NCI-H2171 treated with DMSO at 0.1 percent for 48 hours (cell line): ENCODE measurements at regions not wholly inside any gene's neighbourhood (a gene's known extent, or its start where the extent isn't known, plus 50 kb on each side); places are given as distances from the start of the nearest gene placed in this dataset.
A peak's percentile ranks its signal among the peaks of the same experiment; 100 is the strongest.

Source experiments
- DNase-seq: peaks from one replicate; lab custom pipeline; 2025; lab: John Stamatoyannopoulos, UW

DNA sequence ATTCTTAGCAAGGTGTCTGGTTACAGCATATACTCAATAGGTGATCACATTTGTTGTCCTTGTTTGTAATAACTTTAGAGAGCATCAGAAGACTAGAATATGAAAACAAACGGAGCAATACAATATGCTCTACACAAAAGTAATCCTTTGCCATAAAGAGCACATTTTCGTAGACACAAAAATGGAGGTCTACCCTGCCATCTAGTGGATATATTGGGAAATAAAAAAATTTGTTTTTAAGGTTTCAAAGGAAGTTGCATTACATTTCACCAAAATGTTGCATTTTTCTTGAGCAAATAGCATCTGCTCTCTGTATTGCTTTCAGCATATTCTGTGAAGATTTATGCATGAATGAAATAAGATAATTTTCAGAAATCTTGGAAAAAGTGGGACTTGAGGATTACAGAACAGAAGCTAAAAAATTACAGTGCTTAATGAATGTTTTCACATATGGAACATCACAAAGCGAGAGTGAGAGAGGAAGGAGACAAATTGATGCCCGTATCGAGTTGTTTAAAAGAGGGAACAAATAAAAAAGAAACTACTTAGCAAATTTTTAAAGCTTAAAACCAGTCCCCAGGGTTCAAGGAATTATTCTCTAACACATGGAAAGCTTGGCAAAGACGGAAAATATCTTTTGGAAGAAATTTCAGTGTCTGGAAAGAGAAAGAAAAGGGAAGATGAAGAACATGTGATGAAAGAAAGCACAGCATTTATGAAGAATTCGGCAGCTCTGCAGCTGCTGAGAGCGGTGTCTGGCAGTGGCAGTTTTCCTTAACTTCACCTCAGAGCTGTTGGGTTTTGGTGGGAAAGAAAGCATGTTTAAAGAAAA, 390.1 kb downstream of the ANKRD50 start:
- DNase-seq, result peak; percentile 23

DNA sequence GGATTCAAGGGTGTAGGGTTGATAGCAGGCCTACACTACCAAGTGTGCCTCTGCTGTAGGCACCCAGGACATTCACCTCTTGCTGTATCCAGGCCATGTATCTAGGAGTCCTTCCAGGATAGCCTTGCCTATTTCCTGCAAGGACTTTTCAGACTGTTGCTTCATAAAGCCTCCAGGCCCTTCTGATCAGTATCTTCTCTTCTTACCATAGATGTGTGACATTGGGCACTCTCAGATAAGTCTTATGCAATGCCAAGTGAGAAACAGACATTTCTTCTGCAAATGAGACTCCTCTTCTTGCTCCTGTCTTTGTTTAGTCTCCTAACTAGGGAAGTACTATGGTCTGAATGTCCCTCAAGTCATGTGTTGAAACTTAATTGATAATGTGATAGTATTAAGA, 386.8 kb downstream of the ANKRD50 start:
- DNase-seq, result no peak

DNA sequence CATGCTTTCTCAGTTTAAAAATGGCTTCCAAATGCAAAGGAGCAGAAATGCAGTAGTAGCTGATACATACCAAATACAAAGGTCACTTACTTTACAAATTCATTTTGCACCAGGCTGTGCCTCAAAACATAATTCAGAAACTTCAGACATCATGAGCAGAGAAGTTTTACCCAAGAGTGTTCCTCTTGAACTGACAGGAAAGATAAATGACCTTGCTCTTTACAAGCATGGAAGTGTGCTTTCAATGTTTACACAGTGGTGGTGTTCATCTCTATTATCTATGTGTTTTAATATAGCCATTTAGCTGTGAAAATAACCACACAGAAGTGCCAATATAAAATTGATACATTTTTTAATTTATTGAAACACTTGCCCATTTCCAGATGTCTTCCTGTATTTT, 383.4 kb downstream of the ANKRD50 start:
- no peak for DNase-seq

DNA sequence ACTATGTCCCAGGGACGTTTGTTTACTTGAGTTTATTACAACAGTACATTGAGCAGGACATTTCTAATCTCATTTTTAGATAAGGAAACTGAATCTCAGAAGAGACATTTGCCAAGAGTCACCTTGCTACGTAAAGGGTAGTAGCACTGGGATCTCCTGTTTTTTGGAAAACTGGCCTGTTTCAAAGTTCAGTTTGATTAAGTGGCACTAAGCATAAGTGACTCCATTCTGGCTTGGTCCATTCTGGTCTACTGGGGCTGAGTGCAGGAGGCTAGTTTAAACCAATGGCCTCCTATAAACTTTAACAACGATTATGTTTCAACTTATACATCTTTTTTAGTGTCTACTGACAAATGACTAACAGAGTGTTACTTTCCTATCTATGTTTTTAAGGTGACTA, 382.5 kb downstream of the ANKRD50 start:
- DNase-seq, result no peak

DNA sequence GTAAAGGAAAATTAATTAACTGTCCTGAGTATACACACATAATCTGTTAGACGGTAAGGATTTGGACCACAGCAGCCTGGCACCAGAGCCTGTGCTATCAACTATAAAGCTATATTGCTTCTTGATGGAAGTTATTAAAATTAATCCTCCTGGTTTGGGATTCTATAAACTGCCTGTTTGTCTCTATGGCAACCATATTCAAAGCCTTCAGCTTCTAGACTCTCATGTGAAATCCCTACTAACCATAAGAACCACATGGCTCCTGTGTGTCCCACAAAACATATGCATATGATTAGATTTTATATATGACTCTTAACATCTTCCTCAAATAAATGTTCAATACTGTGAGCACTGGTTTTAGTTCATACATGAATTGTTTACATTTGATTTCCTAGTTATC, 380.8 kb downstream of the ANKRD50 start:
- no peak for DNase-seq

DNA sequence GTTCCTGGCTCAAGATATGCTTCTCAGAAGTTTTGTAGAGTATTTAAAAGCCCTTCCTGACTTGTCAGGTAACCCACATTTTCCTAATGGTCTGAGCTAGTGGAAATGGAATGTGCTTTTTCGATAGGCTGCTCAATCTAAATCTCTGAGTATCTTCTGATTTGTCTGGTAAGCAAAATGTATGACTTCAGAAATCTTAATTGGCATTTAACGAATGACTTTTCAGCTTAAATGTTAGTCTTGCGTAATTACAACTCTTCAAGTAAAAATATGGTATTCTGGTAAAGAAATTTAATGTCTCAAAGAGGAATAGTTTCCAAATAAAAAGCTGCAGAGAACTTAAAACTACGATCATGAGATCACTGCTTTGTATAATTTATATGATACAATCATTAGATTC, 379.1 kb downstream of the ANKRD50 start:
- DNase-seq, result no peak

DNA sequence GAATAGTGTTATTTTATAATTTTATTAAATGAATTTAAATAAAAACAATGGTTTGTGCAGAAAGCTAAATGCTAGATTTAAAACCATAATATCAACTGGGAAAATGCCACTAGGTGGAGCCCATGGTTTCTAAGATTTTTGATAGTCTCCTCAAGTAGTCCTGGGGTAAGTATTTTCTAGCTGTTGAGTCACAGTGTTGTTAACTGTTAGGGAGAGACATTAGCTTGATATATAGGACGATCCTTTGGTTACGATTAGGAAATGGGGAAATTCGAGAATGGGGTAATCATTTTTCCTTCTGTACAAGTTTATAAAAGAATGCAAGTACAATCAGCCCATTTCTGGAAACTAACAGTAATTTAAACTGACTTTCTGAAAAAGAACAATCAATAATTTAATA, 378.4 kb downstream of the ANKRD50 start:
- DNase-seq, result peak; percentile 39

DNA sequence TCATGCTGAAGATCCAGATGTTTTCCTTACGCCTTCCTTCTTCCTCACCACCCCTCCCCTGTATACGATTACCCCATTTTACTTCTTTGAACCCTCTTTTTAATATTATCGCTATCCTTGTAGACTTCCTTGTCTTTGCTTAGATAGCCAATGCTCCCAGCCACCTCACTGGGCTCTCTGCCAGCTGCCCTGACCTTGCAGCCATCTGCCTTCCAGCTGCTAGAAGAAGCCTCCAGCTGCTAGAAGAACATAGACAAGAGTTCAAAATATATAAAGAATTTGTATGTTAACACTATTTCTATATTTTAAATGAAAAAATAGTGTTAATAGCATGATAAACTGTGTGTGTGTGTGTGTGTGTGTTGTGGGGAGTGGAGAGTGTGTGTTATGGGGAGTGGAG, 374.7 kb downstream of the ANKRD50 start:
- DNase-seq, result no peak

DNA sequence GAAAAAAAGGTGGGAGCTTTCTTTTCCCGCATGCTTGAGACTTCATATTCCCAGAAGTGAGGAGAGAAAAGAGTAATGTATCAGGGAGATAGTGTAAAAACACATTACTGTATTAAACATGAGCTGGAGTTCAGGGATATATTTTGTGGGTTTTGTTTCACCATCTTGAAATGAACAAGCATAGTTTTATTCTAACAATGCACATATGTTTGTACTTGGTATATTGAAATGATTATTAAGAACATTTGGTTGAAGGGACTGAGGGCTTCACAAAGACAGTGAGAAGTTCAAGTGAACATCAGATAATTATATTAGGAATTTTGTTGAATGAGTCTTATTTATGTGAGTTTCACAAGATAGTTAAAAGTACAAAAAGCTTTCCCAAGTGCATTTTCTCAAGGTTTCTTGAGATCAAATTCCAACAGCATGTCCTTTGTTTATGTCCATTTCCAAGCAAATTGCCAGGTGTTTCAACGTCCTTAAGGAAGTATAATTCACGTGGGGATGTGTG, 368.8 kb downstream of the ANKRD50 start:
- no peak for DNase-seq

DNA sequence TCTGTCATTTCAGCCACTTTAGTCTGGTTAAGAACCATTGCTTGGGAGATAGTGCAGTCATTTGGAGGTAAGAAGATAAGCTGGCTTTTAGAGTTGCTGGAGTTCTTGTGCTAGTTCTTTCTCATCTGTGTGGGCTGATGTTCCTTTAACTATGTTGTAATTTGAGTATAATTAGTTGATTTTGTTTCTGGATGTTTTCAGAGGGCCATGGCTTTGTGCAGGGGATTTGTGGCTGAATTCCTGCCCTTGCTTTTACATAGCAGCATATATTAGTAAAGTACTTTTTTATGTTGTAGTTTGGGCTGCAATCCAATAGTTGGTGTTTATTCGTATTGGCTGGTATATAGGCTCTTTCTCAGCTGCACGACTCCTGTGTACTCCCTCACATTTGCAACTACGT, 339.6 kb downstream of the ANKRD50 start:
- no peak for DNase-seq

DNA sequence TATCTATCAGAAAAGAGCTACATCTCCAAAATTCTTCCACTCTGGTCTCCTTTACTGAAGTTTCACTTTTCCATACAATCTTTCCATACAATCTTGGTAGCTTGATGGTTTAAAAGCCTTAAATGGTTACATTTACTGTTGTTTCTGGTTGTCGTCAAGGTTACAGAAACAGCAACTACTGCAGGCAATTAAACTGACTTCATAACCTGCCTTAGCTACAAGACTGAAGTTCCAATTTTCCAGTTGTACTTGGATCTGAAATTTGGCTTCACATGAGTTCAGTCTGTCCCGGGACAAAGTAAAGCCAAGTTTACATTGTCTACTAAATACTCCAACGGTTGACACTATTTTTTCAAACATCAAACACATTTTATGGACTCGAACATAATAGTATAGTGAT, 326.4 kb downstream of the ANKRD50 start:
- no peak for DNase-seq

DNA sequence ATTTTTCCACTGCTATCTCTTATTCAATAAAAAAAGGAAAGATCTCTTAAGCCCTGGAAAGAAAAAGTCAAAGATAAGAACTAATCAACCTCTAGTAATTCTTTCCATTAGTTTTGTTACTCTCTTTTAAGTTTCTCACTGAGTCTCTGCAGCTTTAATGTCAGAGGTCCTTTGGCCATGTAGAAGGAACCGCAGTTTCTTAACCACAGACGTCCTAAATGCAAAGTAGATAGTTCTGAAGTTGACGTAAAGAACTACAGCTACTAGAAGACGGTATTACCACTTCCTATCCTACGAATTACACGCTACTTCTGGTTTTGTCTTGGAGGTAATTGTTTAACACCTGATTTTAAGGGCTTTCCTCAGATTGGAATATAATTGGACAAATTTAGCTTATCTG, 325.9 kb downstream of the ANKRD50 start:
- DNase-seq, result no peak

DNA sequence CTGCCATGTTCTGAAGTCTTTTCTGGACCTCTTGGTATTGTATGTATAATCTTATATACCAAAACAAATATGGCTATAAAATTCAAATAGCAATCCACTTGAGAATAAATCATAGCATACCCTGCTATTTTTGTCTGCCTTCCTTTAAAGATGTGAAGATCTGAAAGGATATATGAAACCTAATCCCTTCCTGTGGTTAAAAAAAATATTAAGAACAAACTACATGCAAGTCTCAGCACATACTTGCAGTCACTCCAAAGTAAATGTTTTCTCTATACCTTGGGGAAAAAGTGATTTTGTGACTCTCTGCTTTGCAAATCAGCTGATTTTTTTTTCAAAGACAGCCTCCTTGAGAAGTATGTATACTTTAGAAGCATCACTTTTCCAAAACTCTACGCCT, 322.9 kb downstream of the ANKRD50 start:
- no peak for DNase-seq

DNA sequence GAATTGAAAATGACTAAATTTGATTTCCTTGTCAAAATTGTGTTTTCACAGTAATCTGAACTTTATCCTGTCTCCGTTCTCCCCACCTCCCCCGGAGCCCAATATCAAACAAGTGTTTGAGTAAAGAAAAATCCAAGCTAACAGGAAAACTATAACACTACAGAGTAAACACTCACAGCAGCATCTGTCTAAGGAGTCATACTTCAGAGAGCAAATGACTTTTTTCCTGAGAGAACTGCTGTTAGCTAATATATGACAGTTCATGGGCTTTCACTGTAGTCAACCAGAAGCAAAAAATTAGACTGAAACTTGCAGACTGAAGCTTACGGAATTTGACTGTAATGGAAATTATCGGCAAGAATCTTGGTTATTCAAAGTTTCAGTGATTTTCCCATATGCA, 321.7 kb downstream of the ANKRD50 start:
- no peak for DNase-seq

DNA sequence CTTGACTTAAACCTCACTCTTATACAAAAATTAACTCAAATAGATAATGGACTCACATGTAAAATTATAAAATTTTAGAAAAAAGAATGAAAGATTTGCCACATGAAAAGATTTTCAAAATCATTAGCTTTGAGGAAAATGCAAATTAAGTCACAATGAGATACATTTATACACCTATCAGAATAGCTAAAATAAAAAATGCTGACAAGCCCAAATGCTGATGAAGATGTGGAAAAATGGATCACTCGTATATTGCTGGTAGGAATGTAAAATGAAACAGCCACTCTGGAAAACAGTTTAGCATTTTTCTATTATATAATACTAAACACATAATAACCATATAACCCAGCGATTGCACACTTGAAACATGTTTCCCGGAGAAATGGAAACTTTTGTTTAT, 316.2 kb downstream of the ANKRD50 start:
- DNase-seq, result no peak

DNA sequence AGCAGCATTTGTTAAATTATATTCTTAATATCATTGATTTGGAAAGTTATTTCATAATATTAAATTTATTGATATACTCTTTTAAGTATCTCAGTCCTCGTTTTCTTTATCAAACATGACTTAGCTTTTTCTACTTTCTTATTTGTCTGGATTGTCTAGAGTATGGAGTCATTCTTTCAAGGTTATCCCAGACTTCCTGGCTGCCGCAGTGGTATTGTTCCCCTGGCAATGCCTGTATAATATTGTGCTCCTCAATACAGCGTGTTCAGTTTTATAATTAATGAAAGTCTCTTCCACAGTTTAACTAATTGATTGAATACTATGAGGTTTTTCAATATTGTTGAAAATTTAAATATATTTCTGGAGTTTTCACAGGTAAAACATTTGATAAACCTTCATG, 310.9 kb downstream of the ANKRD50 start:
- DNase-seq, result no peak

DNA sequence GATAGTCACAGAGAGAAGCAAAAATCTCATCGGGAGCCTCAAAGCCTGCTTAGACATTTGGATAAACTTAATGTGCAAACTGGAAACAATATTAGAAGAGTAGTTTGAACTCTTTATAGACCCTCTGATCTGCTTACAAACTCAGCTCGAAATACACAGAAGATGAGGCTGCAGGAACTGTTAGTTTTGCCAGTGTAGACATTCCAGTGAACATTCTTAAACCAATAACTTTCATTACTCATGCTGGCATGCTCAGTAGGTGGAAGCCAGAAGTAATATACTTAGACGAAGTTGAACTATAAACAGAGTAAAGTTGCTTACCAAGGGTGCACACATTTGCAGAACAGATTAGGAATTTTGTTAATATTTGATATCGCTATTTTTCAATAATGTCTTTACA, 303.5 kb downstream of the ANKRD50 start:
- no peak for DNase-seq

DNA sequence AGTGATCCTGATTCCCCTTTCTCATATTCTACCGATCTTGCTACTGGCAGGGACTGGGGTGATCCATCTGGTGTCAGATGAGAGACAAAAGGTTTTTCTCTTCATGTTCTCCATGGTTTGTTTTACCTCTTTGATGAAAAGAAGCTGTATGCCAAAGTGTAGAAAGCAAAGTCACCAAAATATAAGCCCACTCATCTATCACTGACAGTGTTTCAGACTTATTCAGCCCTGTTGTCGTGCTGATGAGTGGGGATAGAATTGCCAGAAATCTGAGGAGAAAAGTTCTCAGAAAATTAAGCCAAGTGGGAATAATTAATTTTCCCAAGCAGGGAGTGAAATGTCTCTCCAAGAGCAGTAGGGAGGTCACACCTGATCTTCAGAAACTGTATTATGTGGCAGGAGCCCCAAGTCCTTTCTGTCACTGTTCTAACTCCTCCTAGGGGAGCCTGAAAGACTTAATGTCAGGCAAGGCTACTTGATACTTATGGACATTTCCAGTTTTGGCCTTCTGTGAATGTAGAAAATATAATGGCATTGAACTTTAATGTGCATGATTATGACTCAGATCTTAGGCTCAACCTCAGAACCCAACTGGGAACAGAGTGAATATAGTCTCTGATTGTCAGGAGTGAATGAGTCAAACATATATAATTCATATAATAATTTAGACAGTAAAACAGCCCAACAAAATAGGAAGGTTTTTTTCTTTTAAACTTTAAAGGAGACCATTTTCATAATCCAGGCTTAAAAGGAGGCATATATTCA, 298.1 kb downstream of the ANKRD50 start:
- DNase-seq, result no peak

DNA sequence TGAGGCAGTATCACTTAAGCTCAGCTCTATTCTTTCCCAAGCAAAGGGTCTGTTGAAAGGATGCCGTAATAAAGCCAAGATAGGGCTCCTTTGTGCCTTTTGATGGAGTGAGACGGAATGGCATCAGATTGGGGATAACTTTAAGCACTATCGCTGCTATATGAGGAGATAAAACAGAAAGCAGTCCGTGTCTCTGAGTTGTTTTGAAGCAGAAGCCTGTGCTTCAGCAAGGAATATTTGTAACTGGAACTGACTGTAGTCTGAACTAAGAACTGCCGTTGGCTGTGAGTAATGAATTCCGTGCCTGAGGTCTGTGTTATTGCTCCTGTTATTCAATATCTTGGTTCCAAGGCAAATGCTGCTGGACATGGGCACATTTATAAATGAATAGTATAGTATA, 297.4 kb downstream of the ANKRD50 start:
- no peak for DNase-seq

DNA sequence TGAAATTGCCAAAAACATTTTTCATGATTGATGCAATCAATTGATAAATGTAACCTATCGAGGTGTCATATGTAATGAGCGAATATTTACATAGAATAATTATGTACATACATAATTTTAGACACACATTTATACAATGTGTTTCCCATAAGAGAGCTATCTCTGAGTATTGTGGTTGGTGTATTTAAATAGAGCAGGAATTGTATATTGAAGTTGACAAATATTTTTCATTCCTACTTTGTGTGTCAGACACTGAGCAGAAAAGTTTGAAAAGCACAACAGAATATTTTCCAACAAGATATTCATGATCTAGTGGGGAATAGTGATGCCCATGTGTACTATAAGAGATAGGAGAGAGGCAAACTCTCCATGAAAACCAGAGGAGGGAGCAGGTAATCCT, 295.2 kb downstream of the ANKRD50 start:
- DNase-seq, result no peak

DNA sequence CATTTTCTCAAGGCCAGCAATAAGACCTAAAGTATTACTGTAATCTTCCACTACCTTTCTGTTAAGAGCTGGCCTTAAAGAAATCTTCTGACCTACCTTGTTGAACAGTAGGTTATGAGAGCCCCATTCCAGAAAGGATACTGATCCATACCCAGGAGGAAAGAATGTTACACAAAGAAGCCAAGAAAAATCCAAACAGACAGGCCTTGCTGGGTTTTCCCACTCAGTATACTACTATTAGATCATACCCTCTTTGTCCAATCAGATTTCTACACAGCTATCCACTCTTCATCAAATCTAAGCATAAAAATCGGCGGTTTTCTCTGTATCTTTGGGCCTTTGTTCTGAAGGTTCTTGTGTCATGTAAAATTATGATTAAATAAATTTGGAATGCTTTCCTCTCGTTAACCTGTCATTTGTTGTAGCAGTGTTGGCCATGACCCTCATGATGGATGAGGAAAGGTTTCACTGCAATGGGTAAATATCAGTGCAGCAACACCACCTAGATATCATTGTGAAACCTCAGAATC, 292.3 kb downstream of the ANKRD50 start:
- DNase-seq, result no peak

DNA sequence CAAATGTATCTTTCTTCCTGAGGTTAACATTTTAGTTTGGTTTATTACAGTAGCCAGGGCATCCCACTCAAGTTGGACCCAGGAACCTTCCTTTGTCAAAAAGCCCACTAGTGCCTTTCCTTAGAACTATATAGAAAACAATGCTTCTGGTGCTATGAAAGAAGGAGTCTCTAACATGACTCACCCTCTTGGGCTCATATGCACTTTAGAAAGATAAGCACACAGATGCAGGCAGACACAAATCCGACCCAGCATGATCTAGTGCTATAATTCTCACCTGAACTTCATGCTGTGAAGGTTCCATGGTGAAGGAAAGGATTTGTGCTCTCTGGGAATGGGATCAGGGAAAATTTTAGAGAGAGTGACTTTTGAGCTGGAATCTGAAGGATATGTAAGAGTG, 289.4 kb downstream of the ANKRD50 start:
- DNase-seq, result no peak

DNA sequence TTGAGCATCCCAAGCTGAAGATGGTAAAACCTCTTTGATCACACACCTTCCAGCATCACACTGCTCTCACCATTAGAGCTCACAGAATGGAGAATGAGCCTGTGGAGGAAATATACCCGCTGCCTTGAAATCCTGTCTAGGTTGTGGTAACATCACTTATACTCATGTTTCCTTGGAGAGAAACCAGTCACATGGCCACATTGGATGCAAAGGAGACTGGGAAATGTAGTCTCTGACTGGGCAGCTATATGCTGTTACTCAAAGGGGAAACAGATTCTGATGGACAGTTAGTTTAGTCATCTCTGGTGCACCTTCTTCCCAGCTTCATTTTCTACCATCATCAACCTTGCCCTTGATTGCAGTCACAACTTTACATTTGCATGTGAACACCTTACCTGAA, 286.3 kb downstream of the ANKRD50 start:
- DNase-seq, result no peak
